ENCODE measurements at regions not wholly inside any gene's neighbourhood (a gene's known extent, or its start where the extent isn't known, plus 50 kb on each side); places are given as distances from the start of the nearest gene placed in this dataset.

- no peak for DNase-seq
These were observed 286.3 kb downstream of the NPIPA8 start for GRCh38 chr16:18050234-18050633.

- no peak for DNase-seq
These were observed 286.9 kb downstream of the NPIPA8 start for GRCh38 chr16:18049547-18050133.

GRCh38 chr16:18048853-18049546 lies 287.5 kb downstream of the NPIPA8 start:
- DNase-seq: no peak

GRCh38 chr16:18047761-18048160 lies 288.8 kb downstream of the NPIPA8 start:
- no peak for DNase-seq

GRCh38 chr16:18045356-18045755 lies 291.2 kb downstream of the NPIPA8 start:
- no peak for DNase-seq

- no peak for DNase-seq
These were observed 294.4 kb downstream of the NPIPA8 start for GRCh38 chr16:18041864-18042834.

GRCh38 chr16:18039931-18040330 lies 296.6 kb downstream of the NPIPA8 start:
- no peak for DNase-seq

- no peak for DNase-seq
These were observed 299.5 kb downstream of the NPIPA8 start for GRCh38 chr16:18037051-18037450.

GRCh38 chr16:18024611-18025010 lies 311.9 kb downstream of the NPIPA8 start:
- DNase-seq: no peak

GRCh38 chr16:18018376-18018775 lies 318.2 kb downstream of the NPIPA8 start:
- DNase-seq: no peak

- no peak for DNase-seq
These were observed 322.7 kb downstream of the NPIPA8 start for GRCh38 chr16:18013863-18014262.

GRCh38 chr16:18008356-18008755 lies 328.2 kb downstream of the NPIPA8 start:
- no peak for DNase-seq

GRCh38 chr16:18003033-18003432 lies 333.5 kb downstream of the NPIPA8 start:
- no peak for DNase-seq

GRCh38 chr16:17998996-17999395 lies 337.5 kb downstream of the NPIPA8 start:
- no peak for DNase-seq

GRCh38 chr16:17998550-17998949 lies 338.0 kb downstream of the NPIPA8 start:
- no peak for DNase-seq

GRCh38 chr16:17994027-17994426 lies 342.5 kb downstream of the NPIPA8 start:
- DNase-seq: no peak

- DNase-seq: no peak
These were observed 344.1 kb downstream of the NPIPA8 start for GRCh38 chr16:17992416-17992815.

GRCh38 chr16:17989255-17989654 lies 347.3 kb downstream of the NPIPA8 start:
- no peak for DNase-seq

GRCh38 chr16:17988839-17989238 lies 347.7 kb downstream of the NPIPA8 start:
- DNase-seq: no peak

- no peak for DNase-seq
These were observed 349.5 kb downstream of the NPIPA8 start for GRCh38 chr16:17986991-17987390.

GRCh38 chr16:17984810-17985209 lies 351.7 kb downstream of the NPIPA8 start:
- no peak for DNase-seq

GRCh38 chr16:17983847-17984639 lies 352.5 kb downstream of the NPIPA8 start:
- DNase-seq: no peak

- no peak for DNase-seq
These were observed 353.4 kb downstream of the NPIPA8 start for GRCh38 chr16:17983114-17983513.
